GM12872 (cell line): ENCODE measurements at regions not wholly inside any gene's neighbourhood (a gene's known extent, or its start where the extent isn't known, plus 50 kb on each side); places are given as distances from the start of the nearest gene placed in this dataset.

Experiments
- TF ChIP-seq, protein P1 (sequence below): IDR thresholded peaks from 3 replicates; pipeline ENCODE4 v1.5.1; 2011; ENCODE audit warnings: low read depth, mild to moderate bottlenecking, low read length, moderate library complexity; ENCODE audit not compliant: insufficient read depth

DNA sequence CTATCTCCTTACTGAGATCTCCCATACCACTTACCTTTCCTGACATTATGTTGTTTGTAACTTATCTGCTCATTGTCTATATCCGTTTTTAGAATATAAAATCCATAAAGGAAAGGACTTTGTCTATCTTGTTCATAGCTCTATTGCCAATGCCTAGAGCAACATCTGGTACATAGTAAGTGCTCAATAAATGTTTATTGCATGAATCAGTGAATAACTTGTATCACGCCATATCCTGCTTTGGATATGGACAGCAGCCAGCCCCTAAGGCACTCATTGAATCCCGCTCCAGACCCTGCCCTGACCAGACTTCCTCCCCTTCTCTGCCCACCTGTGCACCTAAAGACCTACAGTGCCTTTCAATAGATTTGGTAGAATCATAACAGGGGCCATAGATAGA lies 298.1 kb upstream of the PLXNA2 start:
- TF ChIP-seq, protein P1, sequence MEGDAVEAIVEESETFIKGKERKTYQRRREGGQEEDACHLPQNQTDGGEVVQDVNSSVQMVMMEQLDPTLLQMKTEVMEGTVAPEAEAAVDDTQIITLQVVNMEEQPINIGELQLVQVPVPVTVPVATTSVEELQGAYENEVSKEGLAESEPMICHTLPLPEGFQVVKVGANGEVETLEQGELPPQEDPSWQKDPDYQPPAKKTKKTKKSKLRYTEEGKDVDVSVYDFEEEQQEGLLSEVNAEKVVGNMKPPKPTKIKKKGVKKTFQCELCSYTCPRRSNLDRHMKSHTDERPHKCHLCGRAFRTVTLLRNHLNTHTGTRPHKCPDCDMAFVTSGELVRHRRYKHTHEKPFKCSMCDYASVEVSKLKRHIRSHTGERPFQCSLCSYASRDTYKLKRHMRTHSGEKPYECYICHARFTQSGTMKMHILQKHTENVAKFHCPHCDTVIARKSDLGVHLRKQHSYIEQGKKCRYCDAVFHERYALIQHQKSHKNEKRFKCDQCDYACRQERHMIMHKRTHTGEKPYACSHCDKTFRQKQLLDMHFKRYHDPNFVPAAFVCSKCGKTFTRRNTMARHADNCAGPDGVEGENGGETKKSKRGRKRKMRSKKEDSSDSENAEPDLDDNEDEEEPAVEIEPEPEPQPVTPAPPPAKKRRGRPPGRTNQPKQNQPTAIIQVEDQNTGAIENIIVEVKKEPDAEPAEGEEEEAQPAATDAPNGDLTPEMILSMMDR, result no peak

DNA sequence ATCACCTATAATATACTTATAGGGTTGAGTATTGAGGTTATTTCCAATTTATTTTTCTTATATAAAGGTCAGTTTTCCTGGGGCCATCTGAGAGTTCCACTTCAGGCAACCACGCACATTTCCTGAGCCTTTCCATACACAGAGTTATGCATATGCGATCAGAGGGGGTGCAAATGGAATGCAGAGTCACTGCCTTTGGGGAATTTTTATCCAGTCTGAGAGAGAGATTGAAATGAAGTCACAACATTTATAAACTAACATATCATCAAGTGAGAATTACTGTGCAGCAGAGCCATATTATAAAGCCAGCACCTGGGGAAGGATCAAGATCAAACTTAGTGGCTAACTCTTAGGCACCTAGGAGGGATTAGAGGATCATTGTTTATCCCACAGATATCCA lies 299.9 kb upstream of the PLXNA2 start:
- TF ChIP-seq, protein P1, result no peak

DNA sequence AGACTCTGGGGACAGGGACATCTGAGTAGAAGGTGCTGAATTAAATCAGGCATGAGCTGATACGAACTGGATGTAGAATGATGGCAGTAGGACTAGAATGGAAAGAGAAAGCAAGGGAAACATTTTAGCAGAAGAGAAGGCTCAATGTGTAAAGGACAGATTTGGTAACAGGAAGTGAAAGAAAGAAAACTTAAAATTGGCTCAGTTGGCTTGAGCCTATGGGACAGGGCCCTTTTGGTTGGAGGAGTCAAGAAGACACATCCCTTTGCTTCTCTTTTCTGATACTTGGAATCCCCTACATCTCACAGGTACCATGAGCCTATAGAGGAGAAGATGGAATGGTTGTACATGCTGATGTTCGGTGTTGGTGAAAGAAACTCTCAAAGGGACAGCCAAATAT lies 300.6 kb upstream of the PLXNA2 start:
- TF ChIP-seq, protein P1, result no peak

DNA sequence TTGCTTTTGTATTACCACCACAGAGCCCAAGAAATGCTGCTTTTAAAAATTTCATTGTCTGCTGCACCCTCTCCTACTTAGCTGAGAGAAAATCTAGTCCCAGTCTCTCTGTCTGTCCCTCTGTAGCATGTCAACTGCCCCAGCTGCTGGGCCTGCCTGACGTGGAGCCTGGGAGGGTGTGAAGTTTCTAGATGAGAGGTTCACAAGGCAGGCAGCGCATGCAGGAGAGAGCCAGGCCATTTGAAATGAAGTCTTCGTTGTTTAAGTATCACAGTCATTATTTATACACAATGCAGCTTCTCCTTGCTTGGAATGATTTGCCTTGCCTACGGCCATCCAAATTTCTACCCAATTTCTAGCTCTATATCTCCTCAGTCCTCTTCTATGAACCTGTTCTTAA lies 306.8 kb upstream of the PLXNA2 start:
- TF ChIP-seq, protein P1, result no peak

DNA sequence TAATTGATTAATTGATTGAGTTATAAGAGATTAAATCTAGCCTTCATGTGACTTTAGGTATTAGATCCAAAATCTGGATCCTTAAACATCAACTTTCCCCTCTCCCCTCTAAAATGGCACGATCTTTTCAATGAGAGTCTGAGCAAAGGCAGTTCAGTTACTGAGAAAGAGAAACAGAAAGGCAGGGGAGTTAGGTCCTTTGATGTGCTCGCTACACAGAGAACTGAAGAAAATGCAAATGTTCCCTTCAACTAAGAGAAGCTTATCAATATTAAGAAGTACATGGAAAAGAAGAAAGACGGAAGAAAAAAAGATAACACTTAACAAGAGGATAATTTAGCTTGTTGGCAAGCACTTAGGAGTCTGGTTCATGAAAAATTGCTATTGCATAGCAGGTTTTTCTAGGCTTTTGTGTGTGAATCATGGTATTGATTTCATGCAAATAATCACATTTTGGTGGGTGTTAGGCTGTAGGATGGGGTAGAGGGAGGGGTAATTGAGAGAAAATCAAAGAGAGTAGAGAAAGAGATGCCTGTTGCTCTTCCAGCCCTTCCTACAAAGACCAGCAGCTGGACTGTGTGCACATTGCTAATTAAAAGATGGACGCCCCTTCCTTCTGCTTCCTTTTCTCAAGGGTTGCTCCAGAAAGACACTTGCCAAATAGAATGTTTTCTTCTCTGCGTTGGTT lies 307.6 kb upstream of the PLXNA2 start:
- TF ChIP-seq, protein P1, result no peak

DNA sequence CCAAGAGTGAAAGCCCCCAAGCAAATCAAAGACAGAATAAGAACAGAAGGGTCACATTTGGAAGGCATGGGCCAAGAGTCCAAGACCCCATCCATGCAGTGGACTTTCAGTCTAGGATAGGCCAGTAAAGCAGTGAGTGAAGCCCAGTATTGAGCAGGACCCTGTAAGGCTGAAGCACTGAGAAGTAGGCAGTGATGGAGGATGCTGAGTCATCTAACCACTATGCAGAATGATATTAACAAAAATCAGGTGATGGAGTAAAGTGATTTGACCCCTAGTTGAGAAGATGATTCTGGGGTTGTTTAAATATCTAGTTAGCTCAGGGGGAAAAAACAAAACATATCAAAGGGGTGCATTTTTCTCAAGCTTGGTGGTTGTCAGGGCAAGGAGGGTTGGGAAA lies 308.7 kb upstream of the PLXNA2 start:
- TF ChIP-seq, protein P1, result no peak

DNA sequence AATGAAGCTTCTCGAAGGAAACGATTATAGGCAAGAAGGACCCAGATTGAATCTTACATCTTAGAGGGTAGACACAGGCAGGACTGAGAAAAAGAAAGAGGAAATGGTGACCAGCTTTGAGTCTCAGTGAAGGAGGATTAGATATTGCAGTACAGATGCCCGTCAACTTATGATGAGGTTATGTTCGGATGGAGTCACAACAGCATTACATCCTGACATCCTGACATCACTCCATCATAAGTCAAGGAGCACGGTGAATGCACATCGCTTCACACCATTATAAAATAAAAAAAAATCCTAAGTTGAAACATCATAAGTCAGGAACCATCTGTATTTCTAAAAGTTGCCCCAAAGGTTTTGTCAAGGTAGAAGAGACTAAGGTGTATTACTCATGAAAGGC lies 312.3 kb upstream of the PLXNA2 start:
- TF ChIP-seq, protein P1, result no peak
